GM23338 (cell line): ENCODE measurements at regions not wholly inside any gene's neighbourhood (a gene's known extent, or its start where the extent isn't known, plus 50 kb on each side); places are given as distances from the start of the nearest gene placed in this dataset.

Experiments used
- ATAC-seq: fragments of 200-7000 bp; cut with Tn5 transposase; 3 replicates; pipeline ENCODE4 v1.9.1; 2020
- DNase-seq: peaks from one replicate; pipeline ENCODE4 v3.0.0-alpha.2; 2015; ENCODE audit warnings: low spot score
- H2AFZ ChIP-seq: fragments of 200-600 bp; sonication (generic); 2 replicates; pipeline ENCODE4 v1.8.0; 2016; ENCODE audit warnings: antibody characterized with exemption, mild to moderate bottlenecking, moderate library complexity
- H3F3A ChIP-seq: fragments of 200-600 bp; sonication (generic); replicated peaks from 2 replicates; pipeline ENCODE4 v1.8.0; 2017; ENCODE audit warnings: antibody characterized with exemption, mixed run types, low read depth
- H3K27ac ChIP-seq: fragments of 200-600 bp; sonication (generic); 2 replicates; pipeline ENCODE4 v1.6.1; 2016; ENCODE audit warnings: low read depth
- H3K27me3 ChIP-seq: fragments of 200-600 bp; sonication (generic); 2 replicates; pipeline ENCODE4 v1.8.0; 2016; ENCODE audit warnings: mild to moderate bottlenecking, mixed run types, moderate library complexity; ENCODE audit not compliant: insufficient read depth
- H3K36me3 ChIP-seq: fragments of 200-600 bp; sonication (generic); 2 replicates; pipeline ENCODE4 v1.8.0; 2016; ENCODE audit warnings: mild to moderate bottlenecking; ENCODE audit not compliant: insufficient read depth
- H3K4me1 ChIP-seq: fragments of 200-600 bp; sonication (generic); 2 replicates; pipeline ENCODE4 v1.8.0; 2016; ENCODE audit warnings: mild to moderate bottlenecking, moderate library complexity; ENCODE audit not compliant: insufficient read depth
- H3K4me2 ChIP-seq: fragments of 200-600 bp; sonication (generic); 2 replicates; pipeline ENCODE4 v1.7.1; 2017; ENCODE audit warnings: mixed run types
- H3K4me3 ChIP-seq: fragments of 200-600 bp; sonication (generic); 2 replicates; pipeline ENCODE4 v1.6.1; 2016; ENCODE audit warnings: mixed run types
- H3K79me2 ChIP-seq: fragments of 200-600 bp; sonication (generic); replicated peaks from 2 replicates; pipeline ENCODE4 v1.8.0; 2017; ENCODE audit warnings: mild to moderate bottlenecking; ENCODE audit not compliant: insufficient read depth
- H3K9me2 ChIP-seq: fragments of 200-600 bp; sonication (generic); 2 replicates; pipeline ENCODE4 v1.8.0; 2017; ENCODE audit not compliant: insufficient read depth
- H4K20me1 ChIP-seq: fragments of 200-600 bp; sonication (generic); replicated peaks from 2 replicates; pipeline ENCODE4 v1.8.0; 2017; ENCODE audit warnings: mild to moderate bottlenecking; ENCODE audit not compliant: insufficient read depth
- H3K27ac Mint-ChIP-seq: 2 replicates; pipeline ENCODE4 v1.8.0; 2020; ENCODE audit warnings: inconsistent platforms, mild to moderate bottlenecking, moderate library complexity, mixed read lengths
- H3K27me3 Mint-ChIP-seq: 3 replicates; pipeline ENCODE4 v1.8.0; 2022; ENCODE audit warnings: low read depth, mild to moderate bottlenecking, moderate library complexity, mixed read lengths, inconsistent platforms; ENCODE audit not compliant: insufficient read depth, poor library complexity
- H3K36me3 Mint-ChIP-seq: 3 replicates; pipeline ENCODE4 v1.8.0; 2021; ENCODE audit warnings: low read depth, mild to moderate bottlenecking, inconsistent platforms, moderate library complexity, mixed read lengths
- H3K4me1 Mint-ChIP-seq: 3 replicates; pipeline ENCODE4 v1.8.0; 2020; ENCODE audit warnings: mild to moderate bottlenecking, inconsistent platforms, mixed read lengths
- H3K4me3 Mint-ChIP-seq: 3 replicates; pipeline ENCODE4 v1.8.0; 2021; ENCODE audit warnings: moderate library complexity, mild to moderate bottlenecking, inconsistent platforms, mixed read lengths
- H3K9me3 Mint-ChIP-seq: 3 replicates; pipeline ENCODE4 v1.8.0; 2020; ENCODE audit warnings: moderate library complexity, mild to moderate bottlenecking, inconsistent platforms, mixed read lengths
- CREB1 ChIP-seq: fragments of 250-450 bp; sonication (Bioruptor Pico); IDR thresholded peaks from 2 replicates; pipeline ENCODE4 v1.5.0; 2020; ENCODE audit warnings: low read depth, mild to moderate bottlenecking, moderate library complexity
- EZH2phosphoT487 ChIP-seq: fragments of 200-600 bp; sonication (generic); IDR thresholded peaks from one replicate; pipeline ENCODE4 v1.8.1; 2018; ENCODE audit warnings: antibody characterized with exemption; ENCODE audit not compliant: unreplicated experiment
- JUNB ChIP-seq: IDR thresholded peaks from one replicate; pipeline ENCODE4 v1.6.1; 2016; ENCODE audit warnings: antibody characterized with exemption; ENCODE audit not compliant: unreplicated experiment
- NANOG ChIP-seq: IDR thresholded peaks from 2 replicates; pipeline ENCODE4 v1.6.1; 2016; ENCODE audit warnings: antibody characterized with exemption, borderline replicate concordance
- POLR2AphosphoS5 ChIP-seq: IDR thresholded peaks from 2 replicates; pipeline ENCODE4 v1.6.1; 2016; ENCODE audit warnings: antibody characterized with exemption, low read depth
- STAT1 ChIP-seq: IDR thresholded peaks from one replicate; pipeline ENCODE4 v1.6.1; 2016; ENCODE audit warnings: antibody characterized with exemption; ENCODE audit not compliant: unreplicated experiment
- ZNF114 ChIP-seq: fragments of 250-450 bp; sonication (Bioruptor Pico); IDR thresholded peaks from 2 replicates; pipeline ENCODE4 v1.5.0; 2020; ENCODE audit warnings: mild to moderate bottlenecking, moderate library complexity
- ZNF331 ChIP-seq: fragments of 250-450 bp; sonication (Bioruptor Pico); IDR thresholded peaks from 2 replicates; pipeline ENCODE4 v1.5.0; 2020; ENCODE audit warnings: low read depth, mild to moderate bottlenecking, moderate library complexity
- ZNF462 ChIP-seq: fragments of 250-450 bp; sonication (Bioruptor Pico); IDR thresholded peaks from 2 replicates; pipeline ENCODE4 v1.5.0; 2020; ENCODE audit warnings: mild to moderate bottlenecking, moderate library complexity
- TF ChIP-seq, protein P1 (sequence below): IDR thresholded peaks from 2 replicates; pipeline ENCODE4 v1.6.1; 2016; ENCODE audit warnings: antibody characterized with exemption
- TF ChIP-seq, protein P2 (sequence below), 2 experiments: fragments of 200-600 bp in 1 of 2; sonication (generic) in 1 of 2; conservative IDR thresholded peaks; 2 replicates each; pipeline versions ENCODE4 v1.5.1 to v1.6.1; 2016 to 2017; ENCODE audit warnings: antibody characterized with exemption in 2 of 2, low read depth in 2 of 2, mild to moderate bottlenecking in 2 of 2, moderate library complexity in 1 of 2

DNA sequence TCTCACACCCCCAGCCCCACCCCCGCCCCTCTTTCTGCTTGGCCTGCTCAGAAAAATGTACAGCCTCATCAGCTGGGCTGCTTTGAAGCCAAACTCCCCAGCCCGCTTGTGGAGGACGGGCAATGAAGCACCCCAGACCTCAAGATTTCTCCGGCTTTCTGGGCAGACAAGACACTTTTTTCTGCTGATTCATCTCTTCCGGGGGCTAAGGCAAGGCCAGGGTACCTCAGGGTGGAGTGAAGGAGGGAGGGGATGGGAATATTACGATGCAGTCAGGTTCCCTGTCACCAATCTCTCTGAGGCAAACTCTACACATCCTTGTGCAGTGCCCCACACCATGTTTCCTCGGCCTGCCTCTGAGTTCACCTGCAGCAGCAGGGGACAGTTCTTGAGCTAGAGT is 66.9 kb upstream of the ATP6AP2 start:
- Histone ChIP-seq H3K27me3 (no peaks in the 10 kb centered on the region), H3K36me3 (no peaks in the 10 kb centered on the region), H3K4me2 (no peak overlapping the region), H3K79me2 (no peaks in the 10 kb centered on the region), H3K27ac (no peak overlapping the region), H3K4me3 (no peak overlapping the region), H3F3A (no peaks in the 10 kb centered on the region), H3K4me1 (no peaks in the 10 kb centered on the region), H4K20me1 (no peaks in the 10 kb centered on the region), H3K9me2 (no peaks in the 10 kb centered on the region), H2AFZ (no peak overlapping the region)
- peaks cover 5% of the 10 kb centered on the region; the same call in 2 of the 3 replicates for H3K4me1 Mint-ChIP-seq
- DNase-seq (no peak), ATAC-seq (no peak)
- H3K27ac Mint-ChIP-seq, result no peak overlapping the region
- no peaks in the 10 kb centered on the region for H3K36me3 Mint-ChIP-seq
- no peak overlapping the region for H3K4me3 Mint-ChIP-seq
- no peaks in the 10 kb centered on the region for H3K9me3 Mint-ChIP-seq
- H3K27me3 Mint-ChIP-seq, result peaks cover 6% of the 10 kb centered on the region
- TF ChIP-seq NANOG, result no peak

GRCh38 chrX:40513012-40513411 is 67.8 kb upstream of the ATP6AP2 start:
- ATAC-seq, result no peak
- H3K4me1 ChIP-seq, result no peaks in the 10 kb centered on the region
- no peak overlapping the region for H3K4me3 ChIP-seq
- H3K4me2 ChIP-seq, result no peak overlapping the region
- no peaks in the 10 kb centered on the region for H3K4me1 Mint-ChIP-seq
- H4K20me1 ChIP-seq, result no peaks in the 10 kb centered on the region
- DNase-seq, result no peak
- no peak overlapping the region for H3K27ac ChIP-seq
- no peaks in the 10 kb centered on the region for H3F3A ChIP-seq
- H2AFZ ChIP-seq, result no peak overlapping the region
- no peak overlapping the region for H3K27ac Mint-ChIP-seq
- no peak for TF ChIP-seq ZNF114 (CRISPR knock-in tag)
- no peak for TF ChIP-seq EZH2phosphoT487
- TF ChIP-seq STAT1, result no peak
- TF ChIP-seq, protein P1, sequence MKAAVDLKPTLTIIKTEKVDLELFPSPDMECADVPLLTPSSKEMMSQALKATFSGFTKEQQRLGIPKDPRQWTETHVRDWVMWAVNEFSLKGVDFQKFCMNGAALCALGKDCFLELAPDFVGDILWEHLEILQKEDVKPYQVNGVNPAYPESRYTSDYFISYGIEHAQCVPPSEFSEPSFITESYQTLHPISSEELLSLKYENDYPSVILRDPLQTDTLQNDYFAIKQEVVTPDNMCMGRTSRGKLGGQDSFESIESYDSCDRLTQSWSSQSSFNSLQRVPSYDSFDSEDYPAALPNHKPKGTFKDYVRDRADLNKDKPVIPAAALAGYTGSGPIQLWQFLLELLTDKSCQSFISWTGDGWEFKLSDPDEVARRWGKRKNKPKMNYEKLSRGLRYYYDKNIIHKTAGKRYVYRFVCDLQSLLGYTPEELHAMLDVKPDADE, result no peak
- TF ChIP-seq, protein P2, sequence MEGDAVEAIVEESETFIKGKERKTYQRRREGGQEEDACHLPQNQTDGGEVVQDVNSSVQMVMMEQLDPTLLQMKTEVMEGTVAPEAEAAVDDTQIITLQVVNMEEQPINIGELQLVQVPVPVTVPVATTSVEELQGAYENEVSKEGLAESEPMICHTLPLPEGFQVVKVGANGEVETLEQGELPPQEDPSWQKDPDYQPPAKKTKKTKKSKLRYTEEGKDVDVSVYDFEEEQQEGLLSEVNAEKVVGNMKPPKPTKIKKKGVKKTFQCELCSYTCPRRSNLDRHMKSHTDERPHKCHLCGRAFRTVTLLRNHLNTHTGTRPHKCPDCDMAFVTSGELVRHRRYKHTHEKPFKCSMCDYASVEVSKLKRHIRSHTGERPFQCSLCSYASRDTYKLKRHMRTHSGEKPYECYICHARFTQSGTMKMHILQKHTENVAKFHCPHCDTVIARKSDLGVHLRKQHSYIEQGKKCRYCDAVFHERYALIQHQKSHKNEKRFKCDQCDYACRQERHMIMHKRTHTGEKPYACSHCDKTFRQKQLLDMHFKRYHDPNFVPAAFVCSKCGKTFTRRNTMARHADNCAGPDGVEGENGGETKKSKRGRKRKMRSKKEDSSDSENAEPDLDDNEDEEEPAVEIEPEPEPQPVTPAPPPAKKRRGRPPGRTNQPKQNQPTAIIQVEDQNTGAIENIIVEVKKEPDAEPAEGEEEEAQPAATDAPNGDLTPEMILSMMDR (conservative IDR thresholded peaks at IDR 0.05; ENCODE audit: low read depth in 2 of 2), result no peak
- no peak for TF ChIP-seq NANOG
- TF ChIP-seq ZNF331 (CRISPR knock-in tag), result no peak
- TF ChIP-seq POLR2AphosphoS5, result no peak
- no peak for TF ChIP-seq ZNF462 (CRISPR knock-in tag)
- TF ChIP-seq CREB1, result no peak
- no peak for TF ChIP-seq JUNB
- no peaks in the 10 kb centered on the region for H3K9me2 ChIP-seq
- H3K36me3 Mint-ChIP-seq, result no peaks in the 10 kb centered on the region
- H3K4me3 Mint-ChIP-seq, result no peak overlapping the region
- H3K79me2 ChIP-seq, result no peaks in the 10 kb centered on the region
- H3K27me3 ChIP-seq, result no peaks in the 10 kb centered on the region
- H3K9me3 Mint-ChIP-seq, result no peaks in the 10 kb centered on the region
- no peaks in the 10 kb centered on the region for H3K36me3 ChIP-seq
- peaks cover 6% of the 10 kb centered on the region for H3K27me3 Mint-ChIP-seq
